ENCODE measurements at regions not wholly inside any gene's neighbourhood (a gene's known extent, or its start where the extent isn't known, plus 50 kb on each side); places are given as distances from the start of the nearest gene placed in this dataset.

DNA sequence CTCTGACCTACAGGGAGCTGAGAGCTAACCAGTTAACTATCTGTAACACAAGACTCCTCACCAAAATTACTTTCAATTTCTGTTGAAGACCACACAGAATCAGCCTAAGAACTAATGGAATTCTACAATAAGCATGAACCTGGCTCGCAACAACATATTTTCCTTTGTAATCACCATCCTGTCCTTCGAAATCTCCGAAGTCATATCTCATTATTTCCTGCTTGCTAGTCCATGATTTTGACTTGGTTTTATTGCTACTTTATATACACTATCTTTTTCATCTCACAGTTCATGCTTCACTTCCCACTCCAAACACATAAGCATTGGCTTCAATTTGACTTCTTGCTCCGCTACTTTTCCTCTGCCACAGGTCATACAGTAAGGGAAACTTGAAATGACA, 405.8 kb upstream of the FKBP1C start (continued):
- TF ChIP-seq RBM15 (IDR thresholded peaks at IDR 0.05; ENCODE audit: insufficient read depth, low read length) = no peak
- TF ChIP-seq MNT (conservative IDR thresholded peaks at IDR 0.05) = no peak

DNA sequence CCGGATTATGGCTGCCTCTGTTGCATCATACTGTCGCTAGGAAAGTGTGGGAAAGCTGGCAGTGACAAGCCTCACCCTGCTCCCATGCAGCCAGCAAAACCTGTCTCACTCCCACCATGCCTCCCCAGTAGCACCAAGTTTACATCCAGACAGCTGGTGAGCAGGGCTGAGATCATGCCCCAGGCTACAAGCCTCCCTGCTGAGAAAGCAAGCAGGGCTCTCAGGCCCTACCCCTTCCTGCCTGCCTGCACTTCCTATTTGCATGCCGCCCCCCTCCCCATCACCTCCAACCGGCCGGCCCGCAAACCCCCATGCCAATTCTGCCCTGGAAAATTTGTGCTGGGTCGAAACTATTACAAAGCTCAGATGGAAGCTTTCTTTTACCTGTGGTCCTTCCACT, 408.2 kb upstream of the FKBP1C start:
- in situ Hi-C loops (cut with MboI) = no loop called here
- POLR2A ChIA-PET = no interaction called here

More for the DNA sequence above, 408.2 kb upstream of the FKBP1C start:
- FAIRE-seq = no peak
- no peak for TF ChIP-seq ZNF239 (CRISPR knock-in tag; IDR thresholded peaks at IDR 0.05)
- TF ChIP-seq, protein P1, sequence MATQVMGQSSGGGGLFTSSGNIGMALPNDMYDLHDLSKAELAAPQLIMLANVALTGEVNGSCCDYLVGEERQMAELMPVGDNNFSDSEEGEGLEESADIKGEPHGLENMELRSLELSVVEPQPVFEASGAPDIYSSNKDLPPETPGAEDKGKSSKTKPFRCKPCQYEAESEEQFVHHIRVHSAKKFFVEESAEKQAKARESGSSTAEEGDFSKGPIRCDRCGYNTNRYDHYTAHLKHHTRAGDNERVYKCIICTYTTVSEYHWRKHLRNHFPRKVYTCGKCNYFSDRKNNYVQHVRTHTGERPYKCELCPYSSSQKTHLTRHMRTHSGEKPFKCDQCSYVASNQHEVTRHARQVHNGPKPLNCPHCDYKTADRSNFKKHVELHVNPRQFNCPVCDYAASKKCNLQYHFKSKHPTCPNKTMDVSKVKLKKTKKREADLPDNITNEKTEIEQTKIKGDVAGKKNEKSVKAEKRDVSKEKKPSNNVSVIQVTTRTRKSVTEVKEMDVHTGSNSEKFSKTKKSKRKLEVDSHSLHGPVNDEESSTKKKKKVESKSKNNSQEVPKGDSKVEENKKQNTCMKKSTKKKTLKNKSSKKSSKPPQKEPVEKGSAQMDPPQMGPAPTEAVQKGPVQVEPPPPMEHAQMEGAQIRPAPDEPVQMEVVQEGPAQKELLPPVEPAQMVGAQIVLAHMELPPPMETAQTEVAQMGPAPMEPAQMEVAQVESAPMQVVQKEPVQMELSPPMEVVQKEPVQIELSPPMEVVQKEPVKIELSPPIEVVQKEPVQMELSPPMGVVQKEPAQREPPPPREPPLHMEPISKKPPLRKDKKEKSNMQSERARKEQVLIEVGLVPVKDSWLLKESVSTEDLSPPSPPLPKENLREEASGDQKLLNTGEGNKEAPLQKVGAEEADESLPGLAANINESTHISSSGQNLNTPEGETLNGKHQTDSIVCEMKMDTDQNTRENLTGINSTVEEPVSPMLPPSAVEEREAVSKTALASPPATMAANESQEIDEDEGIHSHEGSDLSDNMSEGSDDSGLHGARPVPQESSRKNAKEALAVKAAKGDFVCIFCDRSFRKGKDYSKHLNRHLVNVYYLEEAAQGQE (IDR thresholded peaks at IDR 0.05; ENCODE audit: borderline replicate concordance) = no peak
- TF ChIP-seq, protein P1 (CRISPR knock-in tag; IDR thresholded peaks at IDR 0.05; ENCODE audit: low read depth) = no peak
- Histone ChIP-seq H3K4me1 (replicated peaks in 1 of 2; ENCODE audit: control insufficient read depth in 2 of 2, insufficient read depth in 2 of 2, low read length in 2 of 2) (no peaks in the 10 kb centered on the region), H3K79me2 (ENCODE audit: control insufficient read depth, insufficient read depth, low read length) (no peaks in the 10 kb centered on the region), H2AFZ (ENCODE audit: low read depth, low read length) (no peak overlapping the region), H3K27me3 (ENCODE audit: control insufficient read depth in 2 of 2, insufficient read depth in 2 of 2, low read length in 2 of 2) (no peaks in the 10 kb centered on the region), H3K9me3 (replicated peaks; ENCODE audit: control insufficient read depth, insufficient read depth, low read depth, low read length) (no peaks in the 10 kb centered on the region), H3K4me2 (ENCODE audit: insufficient read depth, low read length) (no peak overlapping the region), H3K27ac (ENCODE audit: extremely low read depth, low read depth, low read length) (no peak overlapping the region), H3K36me3 (ENCODE audit: control insufficient read depth, insufficient read depth, low read length) (no peaks in the 10 kb centered on the region), H4K20me1 (replicated peaks; ENCODE audit: control insufficient read depth, insufficient read depth, low read length) (no peaks in the 10 kb centered on the region), H3K9me1 (ENCODE audit: control insufficient read depth, insufficient read depth, low read length) (no peaks in the 10 kb centered on the region), H3K9ac (ENCODE audit: insufficient read depth in 1 of 2, low read depth in 2 of 2, low read length in 2 of 2) (no peak overlapping the region), H3K4me3 (no peak overlapping the region)
- CTCF ChIA-PET (ENCODE audit: low intra/inter-chr PET ratio) = no interaction called here
- intact Hi-C loops (cut with micrococcal nuclease) = no loop called here
- 6% methylated on average over 7 of the region's 7 CpGs for WGBS (ENCODE audit: insufficient coverage, low coverage, missing lambda C conversion rate)
- DNase-seq (ENCODE audit: extremely low read depth in 1 of 4, low spot score in 3 of 4) = no peak
- ATAC-seq = no peak
- no TSS peak for BruUV-seq (replicated peaks)

All from K562 (cell line).